CD4-positive, alpha-beta T cell treated with Interleukin-21 for 1 hour (primary cell): ENCODE measurements at regions not wholly inside any gene's neighbourhood (a gene's known extent, or its start where the extent isn't known, plus 50 kb on each side); places are given as distances from the start of the nearest gene placed in this dataset.
"Not testable (repeated sequence)": the region's sequence is repeated elsewhere in the genome, so short reads cannot be mapped to it uniquely, and the experiment has no call there.

Source experiments
- DNase-seq: peaks from one replicate; pipeline ENCODE4 v3.0.0-alpha.2; 2020

DNA sequence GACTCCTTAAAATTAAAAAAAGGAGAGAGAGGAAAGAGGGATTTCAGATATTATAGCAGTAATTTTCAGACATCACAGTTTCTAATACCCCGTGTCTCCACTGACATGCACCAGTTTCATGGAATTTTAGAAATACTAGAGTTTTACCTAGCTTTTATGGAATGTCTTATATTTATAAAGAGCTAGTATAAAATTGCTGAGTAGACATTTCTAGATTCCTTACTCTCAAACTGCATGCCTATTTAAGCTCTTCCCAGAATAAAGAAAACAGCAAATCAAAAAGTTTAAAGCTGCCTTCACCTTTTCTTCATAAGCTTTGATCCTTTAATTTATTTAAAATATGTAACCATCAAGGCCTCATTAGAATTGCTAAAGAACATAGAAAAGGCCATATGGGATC is 247.4 kb upstream of the IL12A start:
- DNase-seq = no peak

GRCh38 chr3:159748425-159748824 is 240.2 kb upstream of the IL12A start:
- no peak for DNase-seq

GRCh38 chr3:159749406-159749805 is 239.2 kb upstream of the IL12A start:
- DNase-seq = no peak

GRCh38 chr3:159751146-159751545 is 237.5 kb upstream of the IL12A start:
- no peak for DNase-seq

DNA sequence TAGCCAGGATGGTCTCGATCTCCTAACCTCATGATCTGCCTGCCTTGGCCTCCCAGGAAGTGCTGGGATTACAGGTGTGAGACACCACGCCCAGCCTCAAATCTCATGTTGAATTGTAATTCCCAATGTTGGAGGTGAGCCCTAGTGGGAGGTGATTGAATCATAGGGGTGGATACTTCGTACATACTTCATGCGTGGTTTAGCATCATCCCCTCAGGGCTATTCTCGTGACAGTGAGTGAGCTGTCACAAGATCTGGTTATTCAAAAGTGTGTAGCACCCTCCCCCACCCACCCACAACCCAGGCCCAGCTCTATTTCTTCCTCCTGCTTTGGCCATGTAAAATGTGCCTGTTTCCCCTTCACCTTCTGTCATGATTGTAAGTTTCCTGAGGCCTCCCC is 236.9 kb upstream of the IL12A start:
- no peak for DNase-seq

- not testable (repeated sequence) for DNase-seq
Observed at GRCh38 chr3:159756279-159757207, 232.1 kb upstream of the IL12A start.

GRCh38 chr3:159757341-159758060 is 231.1 kb upstream of the IL12A start:
- no peak for DNase-seq

DNA sequence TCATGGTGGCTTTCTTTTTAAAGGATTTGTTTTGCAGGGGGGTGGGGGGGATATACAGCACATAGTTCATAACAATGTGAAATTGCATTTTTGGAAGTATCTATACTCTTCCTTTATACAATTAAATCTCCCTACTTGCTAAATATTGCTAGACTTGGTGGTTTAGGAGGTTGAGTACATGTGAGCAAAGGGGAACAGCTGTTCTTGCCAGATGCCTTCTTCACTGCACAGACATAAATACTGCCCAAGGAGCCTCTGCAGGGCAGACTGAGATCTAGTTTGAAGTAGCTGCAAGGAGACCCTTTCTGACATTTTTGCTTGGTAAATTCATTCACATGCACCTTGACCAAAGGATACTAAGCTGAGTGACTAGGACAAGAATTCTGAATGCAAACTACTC is 228.6 kb upstream of the IL12A start:
- DNase-seq = no peak

DNA sequence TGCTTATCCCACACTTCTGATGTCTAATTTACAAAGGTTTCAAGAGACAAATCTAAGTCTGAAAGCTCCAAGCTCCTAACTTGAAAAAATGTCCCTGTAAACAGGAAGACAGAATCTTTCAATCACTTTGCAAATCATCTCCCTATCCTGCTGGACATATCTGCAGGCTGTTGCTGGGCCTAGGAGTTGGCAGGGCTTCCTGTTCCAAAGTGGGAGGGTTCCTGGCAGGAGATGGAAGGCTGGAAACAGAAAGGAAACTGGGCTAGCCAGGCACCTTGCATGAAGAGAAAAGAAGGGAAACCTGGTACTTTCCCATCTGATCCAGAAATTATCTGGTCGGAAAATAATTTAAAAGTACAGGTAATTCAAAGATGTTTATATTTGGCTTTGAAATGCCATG is 227.3 kb upstream of the IL12A start:
- no peak for DNase-seq

GRCh38 chr3:159761848-159762635 is 226.6 kb upstream of the IL12A start:
- no peak for DNase-seq

- DNase-seq = peak; percentile 18
Observed at GRCh38 chr3:159763011-159763601, 225.5 kb upstream of the IL12A start.

- no peak for DNase-seq
Observed at GRCh38 chr3:159763602-159764489, 224.8 kb upstream of the IL12A start.

- no peak for DNase-seq
Observed at GRCh38 chr3:159764490-159765029, 224.1 kb upstream of the IL12A start.

DNA sequence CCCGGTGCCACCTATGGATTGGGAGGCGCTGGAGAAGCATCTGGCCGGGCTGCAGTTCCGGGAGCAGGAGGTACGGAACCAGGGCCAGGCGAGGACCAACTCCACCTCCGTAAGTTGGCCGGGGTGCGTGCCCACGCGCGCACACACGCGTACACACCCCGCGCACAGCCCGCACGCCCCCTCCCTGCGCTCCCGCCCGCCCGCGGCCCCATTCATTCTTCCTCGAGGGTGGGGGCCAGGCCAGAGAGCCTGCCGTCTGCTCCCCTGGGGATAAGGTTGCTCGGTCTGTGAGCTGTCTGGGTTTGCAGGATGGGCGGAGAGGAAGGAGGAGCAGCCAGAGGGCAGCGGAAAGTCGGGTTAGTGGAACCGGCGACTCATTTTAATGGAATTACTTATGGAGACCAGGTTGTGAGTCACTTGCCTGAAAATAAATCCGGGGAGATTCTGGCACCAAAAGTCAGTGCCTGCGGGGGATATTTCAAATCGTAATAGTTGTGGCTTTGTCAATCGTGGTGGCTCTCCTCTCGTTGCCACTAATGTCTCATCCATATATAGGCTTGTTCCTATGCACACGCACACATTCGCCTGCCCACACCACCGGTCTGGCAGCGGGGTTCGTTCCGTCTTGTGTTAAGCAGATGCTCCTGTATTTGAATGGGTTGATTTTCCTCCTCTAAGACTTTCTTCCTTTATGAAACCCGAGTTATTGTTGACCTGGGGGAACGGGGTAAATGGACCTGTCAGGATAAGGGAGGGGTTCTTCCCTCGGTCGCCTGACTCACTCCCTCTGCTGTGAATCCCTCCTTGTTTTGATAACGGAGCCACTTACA is 223.4 kb upstream of the IL12A start:
- DNase-seq = no peak

- DNase-seq = no peak
Observed at GRCh38 chr3:159765860-159766294, 222.8 kb upstream of the IL12A start.

- no peak for DNase-seq
Observed at GRCh38 chr3:159766563-159767185, 222.0 kb upstream of the IL12A start.

DNA sequence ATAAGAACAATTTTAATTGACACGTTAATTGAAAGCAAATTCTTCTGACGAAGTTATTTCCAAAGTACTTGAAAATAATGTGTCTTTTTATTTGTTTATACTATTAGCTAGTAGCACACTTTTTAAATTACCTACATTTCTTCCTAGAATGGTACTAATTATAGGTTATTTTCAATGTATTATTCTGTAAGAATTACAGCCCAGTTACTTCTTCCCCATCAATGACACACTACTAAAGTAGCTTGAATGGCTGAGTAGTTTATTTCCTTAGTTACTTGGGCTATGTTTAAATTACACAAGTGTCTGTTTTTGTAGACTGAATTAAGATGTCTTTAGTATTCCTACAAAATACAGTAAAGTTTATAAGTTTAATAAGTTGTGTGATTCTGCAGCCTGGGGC is 217.6 kb upstream of the IL12A start:
- no peak for DNase-seq

DNA sequence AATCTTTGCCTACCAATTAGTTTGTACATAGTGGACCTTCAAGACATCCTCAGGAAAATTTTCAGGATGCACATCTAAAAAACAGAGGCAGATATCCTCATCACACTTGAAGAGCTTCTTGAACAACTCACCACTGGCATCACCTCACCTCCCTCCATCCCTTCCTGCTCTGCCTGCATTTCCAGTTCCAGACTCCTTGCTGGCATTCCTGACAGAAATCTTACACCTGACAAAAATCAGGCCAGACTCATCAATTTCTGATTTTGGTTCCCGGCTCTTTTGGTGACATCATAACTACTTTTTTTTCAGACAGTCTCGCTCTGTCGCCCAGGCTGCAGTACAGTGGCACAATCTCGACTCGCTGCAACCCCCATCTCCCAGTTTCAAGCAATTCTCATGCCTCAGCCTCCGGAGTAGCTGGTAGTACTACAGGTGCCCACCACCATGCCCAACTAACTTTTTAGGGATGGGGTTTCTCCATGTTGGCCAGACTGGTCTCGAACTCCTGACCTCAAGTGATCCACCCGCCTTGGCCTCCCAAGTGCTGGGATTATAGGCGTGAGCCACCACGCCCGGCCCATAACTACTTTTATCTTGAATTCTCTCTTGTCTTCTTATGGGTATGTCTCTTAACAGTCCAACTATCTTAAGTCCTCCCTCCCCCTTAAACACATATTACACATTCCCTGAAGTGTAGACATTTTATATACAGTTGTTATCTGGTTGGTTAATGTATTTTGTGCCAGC is 216.6 kb upstream of the IL12A start:
- DNase-seq = no peak

- no peak for DNase-seq
Observed at GRCh38 chr3:159773706-159774105, 214.9 kb upstream of the IL12A start.
